ENCODE measurements at regions not wholly inside any gene's neighbourhood (a gene's known extent, or its start where the extent isn't known, plus 50 kb on each side); places are given as distances from the start of the nearest gene placed in this dataset.

DNA sequence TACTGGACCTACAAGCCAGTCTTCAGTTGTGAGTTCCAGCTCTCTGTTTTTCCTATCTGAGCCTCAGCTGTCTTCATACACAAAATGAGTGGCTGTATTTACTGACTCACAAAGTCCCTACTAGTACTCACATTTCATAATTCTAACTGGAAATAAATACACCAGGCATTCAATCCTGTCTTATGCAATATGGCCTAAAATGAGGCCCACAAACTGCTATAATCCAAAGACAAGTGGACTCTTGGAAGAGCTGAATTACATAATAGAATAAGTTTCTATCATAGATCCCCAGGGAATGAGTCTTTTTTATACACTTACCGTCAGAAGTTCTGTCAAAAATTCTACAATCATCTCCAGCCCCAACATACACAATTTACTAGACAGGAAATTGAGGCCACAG lies 211.9 kb downstream of the LRRN1 start:
- no peak for DNase-seq
- H3K27me3 ChIP-seq: no peaks in the 10 kb centered on the region
- no peaks in the 10 kb centered on the region for H3K36me3 ChIP-seq (replicated peaks in 1 of 2; ENCODE audit: insufficient read depth in 1 of 2, low read depth in 2 of 2)
- H3K4me1 ChIP-seq: no peaks in the 10 kb centered on the region
- no peak for TF ChIP-seq POLR2A (IDR thresholded peaks at IDR 0.05)
- TF ChIP-seq, protein P1, sequence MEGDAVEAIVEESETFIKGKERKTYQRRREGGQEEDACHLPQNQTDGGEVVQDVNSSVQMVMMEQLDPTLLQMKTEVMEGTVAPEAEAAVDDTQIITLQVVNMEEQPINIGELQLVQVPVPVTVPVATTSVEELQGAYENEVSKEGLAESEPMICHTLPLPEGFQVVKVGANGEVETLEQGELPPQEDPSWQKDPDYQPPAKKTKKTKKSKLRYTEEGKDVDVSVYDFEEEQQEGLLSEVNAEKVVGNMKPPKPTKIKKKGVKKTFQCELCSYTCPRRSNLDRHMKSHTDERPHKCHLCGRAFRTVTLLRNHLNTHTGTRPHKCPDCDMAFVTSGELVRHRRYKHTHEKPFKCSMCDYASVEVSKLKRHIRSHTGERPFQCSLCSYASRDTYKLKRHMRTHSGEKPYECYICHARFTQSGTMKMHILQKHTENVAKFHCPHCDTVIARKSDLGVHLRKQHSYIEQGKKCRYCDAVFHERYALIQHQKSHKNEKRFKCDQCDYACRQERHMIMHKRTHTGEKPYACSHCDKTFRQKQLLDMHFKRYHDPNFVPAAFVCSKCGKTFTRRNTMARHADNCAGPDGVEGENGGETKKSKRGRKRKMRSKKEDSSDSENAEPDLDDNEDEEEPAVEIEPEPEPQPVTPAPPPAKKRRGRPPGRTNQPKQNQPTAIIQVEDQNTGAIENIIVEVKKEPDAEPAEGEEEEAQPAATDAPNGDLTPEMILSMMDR (IDR thresholded peaks at IDR 0.05): no peak
- H3K27ac ChIP-seq: no peak overlapping the region
- intact Hi-C loops (cut with DNase I): no loop called here
- 71 to 86% methylated on average over 1 of the region's 1 CpG for WGBS, 2 donors
- H3K4me3 ChIP-seq: no peak overlapping the region
- no peak for ATAC-seq
- H3K9me3 ChIP-seq: no peaks in the 10 kb centered on the region

GRCh38 chr3:4015426-4015825 lies 216.2 kb downstream of the LRRN1 start:
- Histone ChIP-seq H3K9me3 (no peaks in the 10 kb centered on the region), H3K36me3 (replicated peaks in 1 of 2; ENCODE audit: insufficient read depth in 1 of 2, low read depth in 2 of 2) (no peaks in the 10 kb centered on the region), H3K4me1 (no peaks in the 10 kb centered on the region), H3K4me3 (no peak overlapping the region), H3K27ac (no peak overlapping the region), H3K27me3 (no peaks in the 10 kb centered on the region)
- TF ChIP-seq POLR2A (IDR thresholded peaks at IDR 0.05): no peak
- TF ChIP-seq, protein P1 (IDR thresholded peaks at IDR 0.05): no peak
- no peak for DNase-seq
- WGBS, 2 donors: 43 to 55% methylated on average over 2 of the region's 2 CpGs
- intact Hi-C loops (cut with DNase I): no loop called here
- no peak for ATAC-seq

- TF ChIP-seq, protein P1 (IDR thresholded peaks at IDR 0.05): no peak
- no peak for TF ChIP-seq POLR2A (IDR thresholded peaks at IDR 0.05)
- Histone ChIP-seq H3K4me3 (no peak overlapping the region), H3K27ac (no peak overlapping the region), H3K4me1 (no peaks in the 10 kb centered on the region), H3K9me3 (no peaks in the 10 kb centered on the region), H3K27me3 (no peaks in the 10 kb centered on the region), H3K36me3 (replicated peaks in 1 of 2; ENCODE audit: insufficient read depth in 1 of 2, low read depth in 2 of 2) (no peaks in the 10 kb centered on the region)
- WGBS, 2 donors: 40 to 56% methylated on average over 1 of the region's 1 CpG
- intact Hi-C loops (cut with DNase I): no loop called here
- ATAC-seq (no peak), DNase-seq (no peak)
Observed at GRCh38 chr3:4019501-4019900, 220.3 kb downstream of the LRRN1 start.

DNA sequence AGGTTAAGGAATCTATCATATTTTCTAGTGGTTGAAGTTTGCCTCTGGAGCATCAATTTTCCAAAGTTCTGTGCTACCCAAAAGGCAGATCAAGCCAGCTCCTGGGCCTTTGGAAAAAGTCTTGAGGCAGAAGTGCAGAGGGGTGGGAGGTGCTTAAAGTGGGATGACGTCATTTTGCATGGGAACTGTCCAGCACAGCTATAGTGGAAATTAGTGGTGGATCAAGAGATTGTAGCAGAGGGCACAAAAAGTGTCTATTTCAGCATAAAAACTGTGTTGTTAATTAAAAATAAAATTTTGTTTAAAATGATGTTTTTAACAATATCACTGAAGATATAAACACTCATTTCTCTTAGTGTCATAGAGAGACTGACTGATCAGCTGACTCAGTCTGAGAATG lies 221.9 kb downstream of the LRRN1 start:
- no peaks in the 10 kb centered on the region for H3K9me3 ChIP-seq

GRCh38 chr3:4029135-4029534 lies 229.9 kb downstream of the LRRN1 start:
- WGBS, 2 donors: 74 to 84% methylated on average over 7 of the region's 7 CpGs
- intact Hi-C loops (cut with DNase I): no loop called here
- no peak overlapping the region for H3K4me3 ChIP-seq
- H3K27ac ChIP-seq: no peak overlapping the region
- no peak for ATAC-seq
- H3K4me1 ChIP-seq: no peaks in the 10 kb centered on the region
- no peaks in the 10 kb centered on the region for H3K27me3 ChIP-seq
- TF ChIP-seq, protein P1 (IDR thresholded peaks at IDR 0.05): no peak
- TF ChIP-seq POLR2A (IDR thresholded peaks at IDR 0.05): no peak
- H3K9me3 ChIP-seq: peaks cover 0 to 2% (median 0%) of the 10 kb centered on the region in 3 donors
- DNase-seq: no peak
- H3K36me3 ChIP-seq (replicated peaks in 1 of 2; ENCODE audit: insufficient read depth in 1 of 2, low read depth in 2 of 2): no peaks in the 10 kb centered on the region

More for the DNA sequence above, 221.9 kb downstream of the LRRN1 start:
- ATAC-seq (no peak), DNase-seq (no peak)
- no peaks in the 10 kb centered on the region for H3K36me3 ChIP-seq (replicated peaks in 1 of 2; ENCODE audit: insufficient read depth in 1 of 2, low read depth in 2 of 2)
- no peaks in the 10 kb centered on the region for H3K4me1 ChIP-seq
- intact Hi-C loops (cut with DNase I): no loop called here
- H3K4me3 ChIP-seq: no peak overlapping the region
- H3K27me3 ChIP-seq: no peaks in the 10 kb centered on the region
- no peak overlapping the region for H3K27ac ChIP-seq
- WGBS, 2 donors: 11 to 32% methylated on average over 1 of the region's 1 CpG
- TF ChIP-seq POLR2A (IDR thresholded peaks at IDR 0.05): no peak
- TF ChIP-seq, protein P1 (IDR thresholded peaks at IDR 0.05): no peak

Measured in body of pancreas (tissue), 4 donors.